ENCODE measurements at regions not wholly inside any gene's neighbourhood (a gene's known extent, or its start where the extent isn't known, plus 50 kb on each side); places are given as distances from the start of the nearest gene placed in this dataset.

DNA sequence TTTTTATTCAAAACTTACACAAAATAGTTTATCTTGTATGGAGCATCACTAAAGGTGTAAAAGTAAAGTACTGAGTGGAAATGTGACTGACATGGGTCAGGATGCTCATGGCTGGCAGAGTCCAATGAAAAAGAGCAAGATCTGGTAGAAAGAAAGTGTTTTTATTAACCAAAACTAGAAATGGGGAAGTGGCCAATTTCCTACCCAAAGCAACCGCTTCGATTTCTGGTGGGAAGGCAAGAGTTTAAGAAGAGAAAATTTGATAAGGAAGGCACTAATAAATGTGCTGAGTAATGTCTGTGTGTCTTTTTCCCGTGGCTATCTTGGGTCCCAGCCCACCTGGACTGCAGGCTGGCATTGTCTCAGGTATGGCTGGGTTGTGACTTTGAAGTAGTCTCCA lies 277.7 kb downstream of the ANKRD7 start:
- Histone ChIP-seq H3K4me3 (ENCODE audit: low read depth in 1 of 2, low read length in 2 of 2) (no peak overlapping the region), H4K20me1 (ENCODE audit: insufficient read depth, low read length) (no peaks in the 10 kb centered on the region)

DNA sequence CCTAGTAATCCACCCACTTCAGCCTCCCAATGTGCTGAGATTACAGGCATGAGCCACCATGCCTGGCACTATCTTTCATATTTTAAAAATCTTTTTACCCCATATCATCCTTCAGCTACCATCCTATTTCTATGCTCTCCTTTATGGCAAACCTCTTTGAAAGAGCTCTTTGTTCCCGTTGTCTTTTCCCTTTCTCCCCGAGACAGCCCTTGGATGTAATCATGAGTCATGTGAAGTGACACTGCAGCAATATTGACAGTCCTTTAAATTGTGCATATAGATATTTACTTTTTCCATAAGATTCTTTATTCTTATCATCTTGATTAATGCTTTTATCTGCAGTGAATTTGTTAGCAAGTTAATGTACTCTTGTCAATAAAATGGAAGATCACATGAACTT lies 286.6 kb downstream of the ANKRD7 start:
- Histone ChIP-seq H2AFZ (ENCODE audit: low read depth, low read length) (no peak overlapping the region), H3K27me3 (ENCODE audit: insufficient read depth, low read length, poor library complexity) (no peaks in the 10 kb centered on the region), H3K79me2 (ENCODE audit: insufficient read depth, low read length) (no peaks in the 10 kb centered on the region), H3K27ac (ENCODE audit: low read length) (no peak overlapping the region), H3K36me3 (ENCODE audit: insufficient read depth, low read length) (no peaks in the 10 kb centered on the region), H3K4me2 (ENCODE audit: insufficient read depth, low read length) (no peak overlapping the region), H3K4me1 (ENCODE audit: insufficient read depth, low read length) (no peaks in the 10 kb centered on the region), H4K20me1 (ENCODE audit: insufficient read depth, low read length) (no peaks in the 10 kb centered on the region), H3K4me3 (ENCODE audit: low read depth in 1 of 2, low read length in 2 of 2) (no peak overlapping the region), H3K9ac (ENCODE audit: low read depth, low read length) (no peak overlapping the region), H3K9me3 (ENCODE audit: insufficient read depth, low read length, severe bottlenecking) (no peaks in the 10 kb centered on the region)
- DNase-seq (no peak), ATAC-seq (ENCODE audit: insufficient read depth, low read depth) (no peak)
- no peak for TF ChIP-seq EZH2 (IDR thresholded peaks at IDR 0.05; ENCODE audit: borderline replicate concordance, low read depth, low read length, severe bottlenecking)
- TF ChIP-seq, protein P1, sequence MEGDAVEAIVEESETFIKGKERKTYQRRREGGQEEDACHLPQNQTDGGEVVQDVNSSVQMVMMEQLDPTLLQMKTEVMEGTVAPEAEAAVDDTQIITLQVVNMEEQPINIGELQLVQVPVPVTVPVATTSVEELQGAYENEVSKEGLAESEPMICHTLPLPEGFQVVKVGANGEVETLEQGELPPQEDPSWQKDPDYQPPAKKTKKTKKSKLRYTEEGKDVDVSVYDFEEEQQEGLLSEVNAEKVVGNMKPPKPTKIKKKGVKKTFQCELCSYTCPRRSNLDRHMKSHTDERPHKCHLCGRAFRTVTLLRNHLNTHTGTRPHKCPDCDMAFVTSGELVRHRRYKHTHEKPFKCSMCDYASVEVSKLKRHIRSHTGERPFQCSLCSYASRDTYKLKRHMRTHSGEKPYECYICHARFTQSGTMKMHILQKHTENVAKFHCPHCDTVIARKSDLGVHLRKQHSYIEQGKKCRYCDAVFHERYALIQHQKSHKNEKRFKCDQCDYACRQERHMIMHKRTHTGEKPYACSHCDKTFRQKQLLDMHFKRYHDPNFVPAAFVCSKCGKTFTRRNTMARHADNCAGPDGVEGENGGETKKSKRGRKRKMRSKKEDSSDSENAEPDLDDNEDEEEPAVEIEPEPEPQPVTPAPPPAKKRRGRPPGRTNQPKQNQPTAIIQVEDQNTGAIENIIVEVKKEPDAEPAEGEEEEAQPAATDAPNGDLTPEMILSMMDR (IDR thresholded peaks at IDR 0.05; ENCODE audit: borderline replicate concordance, extremely low read depth, low read length, poor library complexity, severe bottlenecking) = no peak

More for the DNA sequence above, 277.7 kb downstream of the ANKRD7 start:
- Histone ChIP-seq H3K9me3 (ENCODE audit: insufficient read depth, low read length, severe bottlenecking) (no peaks in the 10 kb centered on the region), H3K9ac (ENCODE audit: low read depth, low read length) (no peak overlapping the region), H3K4me2 (ENCODE audit: insufficient read depth, low read length) (no peak overlapping the region), H3K79me2 (ENCODE audit: insufficient read depth, low read length) (no peaks in the 10 kb centered on the region), H3K27ac (ENCODE audit: low read length) (no peak overlapping the region), H3K27me3 (ENCODE audit: insufficient read depth, low read length, poor library complexity) (no peaks in the 10 kb centered on the region), H3K36me3 (ENCODE audit: insufficient read depth, low read length) (no peaks in the 10 kb centered on the region), H2AFZ (ENCODE audit: low read depth, low read length) (no peak overlapping the region), H3K4me1 (ENCODE audit: insufficient read depth, low read length) (no peaks in the 10 kb centered on the region)
- no peak for DNase-seq
- ATAC-seq (ENCODE audit: insufficient read depth, low read depth) = no peak
- TF ChIP-seq, protein P1 (IDR thresholded peaks at IDR 0.05; ENCODE audit: borderline replicate concordance, extremely low read depth, low read length, poor library complexity, severe bottlenecking) = no peak
- TF ChIP-seq EZH2 (IDR thresholded peaks at IDR 0.05; ENCODE audit: borderline replicate concordance, low read depth, low read length, severe bottlenecking) = no peak

DNA sequence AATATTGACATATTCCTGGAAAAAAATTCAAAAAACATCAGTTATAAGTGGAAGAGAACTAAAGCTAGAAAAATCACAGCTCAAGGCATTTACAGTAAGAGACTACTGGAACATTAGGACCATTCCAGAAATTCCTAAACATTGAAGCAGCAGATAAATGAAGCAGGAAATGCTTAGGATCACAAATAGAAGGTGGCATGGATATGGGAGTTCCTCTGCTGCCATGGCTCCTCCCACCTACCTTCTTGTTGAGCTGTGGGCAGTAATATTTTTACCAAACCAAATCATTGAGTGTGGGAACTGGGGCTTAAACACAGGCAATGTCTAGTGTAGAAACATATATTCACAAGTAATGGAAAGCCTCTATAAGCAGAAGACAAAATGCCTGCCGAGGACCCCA lies 292.8 kb downstream of the ANKRD7 start:
- Histone ChIP-seq H3K4me3 (ENCODE audit: low read depth in 1 of 2, low read length in 2 of 2) (no peak overlapping the region), H3K4me1 (ENCODE audit: insufficient read depth, low read length) (no peaks in the 10 kb centered on the region), H3K27ac (ENCODE audit: low read length) (no peak overlapping the region), H4K20me1 (ENCODE audit: insufficient read depth, low read length) (no peaks in the 10 kb centered on the region), H3K79me2 (ENCODE audit: insufficient read depth, low read length) (no peaks in the 10 kb centered on the region), H3K4me2 (ENCODE audit: insufficient read depth, low read length) (no peak overlapping the region), H3K9me3 (ENCODE audit: insufficient read depth, low read length, severe bottlenecking) (no peaks in the 10 kb centered on the region), H3K36me3 (ENCODE audit: insufficient read depth, low read length) (no peaks in the 10 kb centered on the region), H3K9ac (ENCODE audit: low read depth, low read length) (no peak overlapping the region), H3K27me3 (ENCODE audit: insufficient read depth, low read length, poor library complexity) (no peaks in the 10 kb centered on the region), H2AFZ (ENCODE audit: low read depth, low read length) (no peak overlapping the region)
- DNase-seq = no peak
- no peak for ATAC-seq (ENCODE audit: insufficient read depth, low read depth)
- no peak for TF ChIP-seq EZH2 (IDR thresholded peaks at IDR 0.05; ENCODE audit: borderline replicate concordance, low read depth, low read length, severe bottlenecking)
- TF ChIP-seq, protein P1 (IDR thresholded peaks at IDR 0.05; ENCODE audit: borderline replicate concordance, extremely low read depth, low read length, poor library complexity, severe bottlenecking) = no peak

DNA sequence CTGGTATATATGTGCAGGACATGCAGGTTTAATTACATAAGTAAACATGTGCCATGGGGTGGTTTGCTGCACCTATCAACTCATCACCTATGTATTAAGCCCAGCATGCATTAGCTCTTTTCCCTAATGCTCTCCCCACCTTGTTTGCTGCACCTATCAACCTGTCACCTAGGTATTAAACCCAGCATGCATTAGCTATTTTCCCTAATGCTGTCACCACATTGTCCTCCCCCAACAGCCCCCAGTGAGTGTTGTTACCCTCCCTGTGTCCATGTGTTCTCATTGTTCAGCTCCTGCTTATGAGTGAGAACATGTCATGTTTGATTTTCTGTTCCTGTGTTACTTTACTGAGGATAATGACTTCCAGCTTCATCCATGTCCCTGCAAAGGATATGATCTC lies 300.5 kb downstream of the ANKRD7 start:
- no peaks in the 10 kb centered on the region for H3K79me2 ChIP-seq (ENCODE audit: insufficient read depth, low read length)
- H3K9me3 ChIP-seq (ENCODE audit: insufficient read depth, low read length, severe bottlenecking) = no peaks in the 10 kb centered on the region
- no peaks in the 10 kb centered on the region for H3K36me3 ChIP-seq (ENCODE audit: insufficient read depth, low read length)
- no peak for DNase-seq
- H3K4me2 ChIP-seq (ENCODE audit: insufficient read depth, low read length) = no peak overlapping the region
- no peaks in the 10 kb centered on the region for H3K27me3 ChIP-seq (ENCODE audit: insufficient read depth, low read length, poor library complexity)
- TF ChIP-seq, protein P1 (IDR thresholded peaks at IDR 0.05; ENCODE audit: borderline replicate concordance, extremely low read depth, low read length, poor library complexity, severe bottlenecking) = no peak
- no peak for TF ChIP-seq EZH2 (IDR thresholded peaks at IDR 0.05; ENCODE audit: borderline replicate concordance, low read depth, low read length, severe bottlenecking)
- no peak overlapping the region for H3K9ac ChIP-seq (ENCODE audit: low read depth, low read length)
- H4K20me1 ChIP-seq (ENCODE audit: insufficient read depth, low read length) = no peaks in the 10 kb centered on the region
- H3K27ac ChIP-seq (ENCODE audit: low read length) = no peak overlapping the region
- ATAC-seq (ENCODE audit: insufficient read depth, low read depth) = no peak
- no peak overlapping the region for H3K4me3 ChIP-seq (ENCODE audit: low read depth in 1 of 2, low read length in 2 of 2)
- no peaks in the 10 kb centered on the region for H3K4me1 ChIP-seq (ENCODE audit: insufficient read depth, low read length)
- no peak overlapping the region for H2AFZ ChIP-seq (ENCODE audit: low read depth, low read length)

All from DND-41 (cell line).